ENCODE measurements at regions not wholly inside any gene's neighbourhood (a gene's known extent, or its start where the extent isn't known, plus 50 kb on each side); places are given as distances from the start of the nearest gene placed in this dataset.

DNA sequence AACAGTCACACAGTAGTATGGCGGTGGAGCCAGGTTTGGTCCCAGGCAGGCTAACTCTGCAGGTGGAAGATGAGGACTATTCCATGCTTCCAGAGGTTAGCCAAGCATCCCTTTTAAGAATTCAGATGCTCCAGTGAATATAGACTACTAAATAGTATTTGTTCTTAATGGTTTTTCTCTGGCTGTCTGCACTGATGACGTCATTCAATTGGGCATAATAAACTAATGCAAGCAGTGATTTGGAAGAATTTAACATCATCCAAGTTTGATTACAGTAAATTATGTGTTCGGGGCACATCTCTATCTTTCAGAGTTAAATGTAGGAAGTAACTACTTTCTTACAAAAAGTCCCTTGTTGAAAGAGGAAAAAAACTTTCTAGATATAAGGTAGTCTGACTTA is 78.8 kb upstream of the RND3 start:
- DNase-seq = no peak

DNA sequence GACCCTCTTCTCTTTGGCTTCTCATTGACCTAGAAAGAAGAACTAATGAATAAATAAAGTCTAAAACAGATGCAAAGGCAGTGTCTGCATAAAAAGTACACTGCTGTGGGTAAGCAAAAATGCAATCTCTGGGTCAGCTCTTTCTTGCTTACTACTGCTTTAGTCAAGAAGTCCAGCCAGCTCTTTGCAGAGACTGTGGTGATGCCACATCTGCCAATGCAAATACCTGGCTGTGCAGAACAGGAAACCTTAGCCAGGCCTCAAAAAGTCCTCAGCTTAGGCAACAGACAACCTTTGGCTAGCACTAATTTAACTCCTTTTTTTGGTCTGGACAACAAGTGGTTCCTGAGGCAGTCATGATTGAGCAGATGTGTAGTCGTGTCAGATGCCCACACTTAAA is 73.6 kb upstream of the RND3 start:
- DNase-seq = no peak

DNA sequence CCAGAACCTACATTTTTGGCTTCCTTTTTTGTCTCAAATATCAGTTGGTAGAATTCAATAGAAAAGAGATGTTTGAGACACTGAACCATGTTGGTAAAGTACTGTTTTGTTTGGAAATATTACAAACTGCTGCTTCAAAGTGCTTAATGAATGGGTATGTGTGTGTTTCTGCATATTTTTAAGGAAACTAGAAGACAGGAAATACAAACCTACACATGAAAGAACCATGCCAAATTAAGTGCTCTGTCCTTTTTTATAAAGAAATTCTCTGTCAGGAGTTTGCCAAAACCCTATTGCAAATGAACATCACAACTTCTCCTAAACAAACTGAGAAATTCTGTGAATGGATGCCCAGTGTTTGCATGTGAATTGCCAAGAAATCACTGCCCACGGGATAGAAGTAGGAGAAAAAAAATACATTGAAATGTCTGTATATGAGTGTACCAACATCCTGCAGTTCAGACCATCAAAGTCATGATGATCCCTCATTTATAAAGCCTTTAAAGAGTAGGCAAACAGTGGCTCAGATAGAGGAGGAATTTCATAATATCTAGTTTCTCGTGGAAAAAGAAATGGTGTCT is 69.6 kb upstream of the RND3 start:
- DNase-seq = no peak

DNA sequence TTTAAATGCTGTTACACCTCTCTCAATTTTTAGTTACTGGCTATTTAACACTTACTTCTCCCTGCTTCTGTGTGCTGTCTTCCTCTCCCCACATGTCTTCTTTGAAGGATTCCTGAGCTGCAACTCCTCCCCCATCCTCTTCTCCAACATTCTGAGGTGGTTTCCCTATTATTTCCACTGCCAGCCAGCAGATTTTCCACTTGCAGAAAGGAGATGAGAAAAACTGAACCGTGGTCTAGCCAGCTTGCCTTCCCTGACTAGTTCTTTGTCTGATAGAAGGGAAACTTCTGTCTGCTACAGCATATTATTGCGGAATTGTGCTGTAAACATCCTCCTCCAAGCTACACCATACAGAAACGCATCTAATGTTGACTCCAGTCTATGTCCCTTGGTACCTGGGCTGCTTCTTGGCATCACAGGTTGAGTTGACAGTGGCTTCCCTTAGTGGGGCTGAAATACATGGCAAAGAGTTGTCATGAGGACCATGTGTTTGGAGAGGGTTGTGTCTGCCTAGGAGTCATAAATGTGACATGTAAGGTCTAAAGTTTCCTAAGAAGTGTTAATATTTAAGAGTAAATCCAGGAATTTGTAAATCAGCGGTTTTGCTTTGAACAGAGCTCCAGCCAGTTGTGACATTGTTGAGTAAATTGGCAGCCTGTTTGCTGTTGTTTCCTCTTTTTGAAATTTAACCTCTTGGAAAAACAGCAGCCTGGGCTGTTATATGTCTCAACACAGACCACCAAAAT is 68.3 kb upstream of the RND3 start:
- no peak for DNase-seq

DNA sequence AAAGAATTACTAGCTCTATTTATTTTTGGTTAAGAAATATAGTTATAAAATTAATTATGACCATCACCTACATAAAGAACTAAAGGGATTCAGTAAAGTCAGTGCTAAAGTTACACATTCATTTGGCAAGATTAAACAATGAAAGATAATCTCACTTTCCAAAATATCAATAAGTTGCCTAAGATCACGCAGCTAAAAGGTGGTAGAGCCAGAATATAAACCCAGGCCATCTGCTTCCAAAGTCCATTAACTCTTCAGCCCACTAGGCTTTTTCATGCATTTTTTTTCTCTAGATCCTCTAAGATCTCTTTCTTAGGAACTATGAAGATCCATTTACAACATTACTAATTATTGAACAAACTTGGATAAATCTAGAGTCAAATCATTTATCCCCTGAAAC is 66.6 kb upstream of the RND3 start:
- no peak for DNase-seq

DNA sequence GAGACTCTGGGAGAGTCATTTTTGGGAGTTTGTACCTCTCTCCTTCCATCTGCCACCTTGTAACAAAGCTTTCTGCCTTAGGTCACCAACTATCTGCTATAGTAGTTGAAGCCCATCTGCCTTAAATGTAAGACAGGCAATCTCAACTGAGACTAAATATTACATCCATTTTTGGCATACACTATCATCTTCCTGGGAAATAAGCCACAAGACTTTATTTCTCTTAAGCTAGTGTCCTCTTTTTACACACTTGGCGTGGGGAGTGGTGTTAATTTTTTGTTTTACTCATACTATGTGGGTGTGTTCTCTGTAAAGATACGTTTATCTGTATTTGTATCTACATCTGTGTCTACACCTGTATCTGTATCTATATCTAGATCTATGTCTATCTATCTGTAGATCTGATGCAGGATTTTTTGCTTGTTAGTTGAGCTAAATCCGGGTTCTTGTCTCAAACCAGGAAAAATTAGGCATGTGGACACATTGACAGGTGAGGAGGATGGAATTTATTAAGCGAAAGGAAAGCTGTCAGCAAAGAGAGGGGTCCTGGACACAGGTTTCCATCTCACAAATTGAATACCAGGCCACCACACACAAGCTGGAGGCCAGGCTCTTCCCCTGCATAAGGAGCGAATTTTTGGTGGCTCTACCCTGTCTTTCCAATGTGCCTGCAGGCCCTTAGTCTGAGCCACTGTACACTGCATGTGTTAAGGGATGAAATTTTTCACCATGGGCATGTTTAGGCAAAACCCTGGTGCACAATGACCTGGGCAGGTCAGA is 64.8 kb upstream of the RND3 start:
- no peak for DNase-seq

DNA sequence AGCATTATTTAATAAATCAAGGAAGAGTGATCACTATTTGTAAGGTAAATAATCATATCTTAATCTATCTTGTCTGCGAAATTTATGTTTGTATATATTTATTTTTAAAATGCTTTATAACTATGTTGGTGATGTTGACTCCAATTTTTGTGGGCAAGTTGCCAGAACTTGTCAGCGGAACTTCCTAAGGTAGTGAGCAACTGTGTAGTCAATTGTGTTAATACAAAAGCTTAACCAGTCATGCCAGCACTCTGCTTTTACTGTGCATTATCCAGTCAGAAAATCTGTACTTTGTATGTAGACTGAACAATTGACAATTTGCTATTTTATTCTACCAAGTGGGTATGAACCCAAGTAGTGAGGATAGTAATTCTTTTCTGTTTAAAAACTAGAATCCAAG is 61.9 kb upstream of the RND3 start:
- peak; percentile 35 for DNase-seq

DNA sequence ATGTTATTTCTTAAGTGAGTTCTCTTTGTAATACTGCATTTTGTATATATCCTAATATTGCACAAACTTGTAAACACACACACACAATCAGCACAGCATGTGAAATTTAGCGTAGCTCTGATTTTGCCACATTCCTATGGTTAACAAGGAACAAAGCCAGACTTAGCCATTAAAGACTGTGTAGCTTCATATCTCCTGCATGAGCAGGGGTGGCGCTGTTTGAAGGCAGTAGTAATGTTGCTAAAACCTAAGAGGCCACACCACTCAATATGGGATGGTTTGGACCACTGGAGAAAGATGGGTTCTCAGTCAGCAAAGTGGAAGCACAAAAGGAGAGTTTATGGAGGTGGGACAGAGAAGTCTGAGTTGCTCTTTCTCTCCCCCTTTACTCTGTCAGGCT is 61.1 kb upstream of the RND3 start:
- DNase-seq = peak; percentile 76

DNA sequence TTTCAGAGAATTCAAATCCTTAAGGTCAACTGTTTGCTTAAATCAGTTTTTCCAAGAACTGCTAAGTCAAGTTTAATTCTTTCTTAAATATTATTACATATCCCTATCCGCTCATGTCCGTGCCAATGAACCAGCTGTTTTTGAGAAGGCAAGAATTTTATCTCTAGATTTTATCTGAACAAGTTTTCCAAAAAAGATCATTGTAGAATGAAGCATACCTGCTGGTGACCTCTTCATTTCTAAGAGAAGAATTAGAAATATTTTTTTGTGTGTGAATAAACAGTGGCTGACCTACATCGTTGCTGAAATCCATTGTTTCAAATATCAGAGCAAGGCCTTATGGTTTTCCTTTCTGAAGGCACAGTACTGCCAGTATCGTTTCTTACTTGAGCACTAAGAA is 58.4 kb upstream of the RND3 start:
- no peak for DNase-seq

DNA sequence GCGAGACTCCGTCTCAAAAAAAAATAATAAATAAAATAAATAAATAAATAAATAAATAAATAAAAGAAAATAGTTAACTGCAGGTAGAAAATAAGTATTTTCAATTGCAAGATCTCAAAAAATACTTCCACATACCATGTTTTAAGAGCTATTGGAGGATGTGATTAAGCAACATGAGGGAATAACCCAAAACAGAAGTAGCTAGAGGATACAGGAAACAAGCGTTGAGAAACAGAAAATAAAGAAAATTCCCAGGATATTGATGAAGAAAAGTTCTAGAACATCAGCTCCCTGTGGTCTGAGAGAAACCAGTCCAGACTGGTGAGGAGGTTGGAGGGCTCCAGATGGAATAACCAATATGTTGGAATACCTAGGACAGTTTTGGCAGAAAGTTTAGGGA is 57.3 kb upstream of the RND3 start:
- DNase-seq = no peak

DNA sequence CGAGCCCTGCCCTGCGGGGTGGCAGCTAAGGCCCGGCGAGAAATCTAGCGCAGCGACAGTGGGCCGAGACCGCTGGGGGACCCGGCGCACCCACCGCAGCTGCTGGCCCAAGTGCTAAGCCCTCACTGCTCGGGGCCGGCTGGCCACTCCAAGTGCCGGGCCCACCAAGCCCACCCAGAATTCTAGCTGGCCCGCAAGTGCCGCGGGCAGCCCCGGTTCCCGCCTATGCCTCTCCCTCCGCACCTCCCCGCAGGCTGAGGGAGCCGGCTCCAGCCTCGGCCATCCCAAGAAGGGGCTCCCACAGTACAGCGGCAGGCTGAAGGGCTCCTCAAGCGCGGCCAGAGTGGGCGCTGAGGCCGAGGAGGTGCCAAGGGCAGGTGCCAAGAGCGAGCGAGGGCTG is 55.2 kb upstream of the RND3 start:
- no peak for DNase-seq

DNA sequence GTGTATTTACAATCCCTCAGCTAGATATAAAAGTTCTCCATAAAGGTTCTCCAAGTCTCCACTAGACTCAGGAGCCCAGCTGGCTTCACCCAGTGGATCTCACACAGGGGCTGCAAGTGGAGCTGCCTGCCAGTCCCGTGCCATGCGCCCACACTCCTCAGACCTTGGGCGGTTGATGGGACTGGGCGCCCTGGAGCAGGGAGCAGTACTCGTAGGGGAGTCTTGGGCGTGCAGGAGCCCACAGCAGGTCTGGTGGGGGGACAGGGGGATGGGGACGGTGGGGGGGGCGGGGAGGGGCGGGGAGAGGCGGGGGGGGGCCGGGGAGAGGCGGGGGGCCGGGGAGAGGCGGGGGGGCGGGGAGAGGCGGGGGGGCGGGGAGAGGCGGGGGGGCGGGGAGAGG is 54.7 kb upstream of the RND3 start:
- no peak for DNase-seq

DNA sequence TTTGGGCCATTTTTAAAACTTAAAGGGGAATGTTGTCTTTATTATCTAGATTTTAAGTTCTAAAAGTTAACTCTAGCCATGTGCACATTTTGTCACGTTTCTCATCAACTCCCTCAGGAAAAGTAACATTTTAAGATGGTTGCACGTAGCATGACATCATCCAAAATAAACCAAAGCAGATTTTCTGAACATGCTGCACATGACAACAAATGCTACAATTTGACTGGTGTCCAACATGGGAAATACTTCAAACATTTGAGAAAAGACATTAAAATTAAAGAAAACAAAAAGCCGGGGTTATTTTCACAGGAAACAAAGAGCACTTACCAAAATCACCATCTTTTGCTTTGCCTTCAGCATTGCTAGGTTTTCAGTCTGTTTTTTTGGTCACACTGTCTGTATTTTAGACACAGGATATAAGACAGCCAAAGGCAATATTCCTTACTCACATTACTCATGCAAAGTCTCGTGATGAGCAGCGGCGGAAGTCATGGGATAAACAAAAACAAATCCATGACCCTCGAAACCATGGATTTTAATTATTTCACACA is 51.3 kb upstream of the RND3 start:
- no peak for DNase-seq

Measured in NCI-H345 (cell line).